ENCODE measurements at regions not wholly inside any gene's neighbourhood (a gene's known extent, or its start where the extent isn't known, plus 50 kb on each side); places are given as distances from the start of the nearest gene placed in this dataset.
"Not testable (repeated sequence)": the region's sequence is repeated elsewhere in the genome, so short reads cannot be mapped to it uniquely, and the experiment has no call there.

GRCh38 chr7:98736461-98736860, 119.4 kb downstream of the NPTX2 start:
- H3K9me3 Mint-ChIP-seq; H3K27me3 Mint-ChIP-seq; H3K4me3 Mint-ChIP-seq; H3K36me3 Mint-ChIP-seq (ENCODE audit: low read depth); intact Hi-C loops (cut with micrococcal nuclease); H3K4me1 Mint-ChIP-seq (ENCODE audit: low read depth); H3K27ac Mint-ChIP-seq: not testable (repeated sequence)

GRCh38 chr7:98737176-98737575, 120.1 kb downstream of the NPTX2 start:
- peaks cover 9% of the 10 kb centered on the region for H3K9me3 Mint-ChIP-seq
- no peak overlapping the region for H3K4me3 Mint-ChIP-seq
- peaks cover 4% of the 10 kb centered on the region for H3K27me3 Mint-ChIP-seq
- no peak overlapping the region for H3K27ac Mint-ChIP-seq
- no peaks in the 10 kb centered on the region for H3K36me3 Mint-ChIP-seq (ENCODE audit: low read depth)
- no peaks in the 10 kb centered on the region for H3K4me1 Mint-ChIP-seq (ENCODE audit: low read depth)
- intact Hi-C loops (cut with micrococcal nuclease), result no loop called here

GRCh38 chr7:98740643-98741042, 123.6 kb downstream of the NPTX2 start:
- Mint-ChIP-seq H3K27me3 (peaks cover 4% of the 10 kb centered on the region), H3K36me3 (ENCODE audit: low read depth) (no peaks in the 10 kb centered on the region)

GRCh38 chr7:98745722-98746318, 124.0 kb downstream of the TMEM130 start:
- no peak overlapping the region for H3K27ac Mint-ChIP-seq
- H3K36me3 Mint-ChIP-seq (ENCODE audit: low read depth), result no peaks in the 10 kb centered on the region
- H3K27me3 Mint-ChIP-seq, result peaks cover 13% of the 10 kb centered on the region
- no peaks in the 10 kb centered on the region for H3K9me3 Mint-ChIP-seq
- no peaks in the 10 kb centered on the region for H3K4me1 Mint-ChIP-seq (ENCODE audit: low read depth)
- no peak overlapping the region for H3K4me3 Mint-ChIP-seq
- intact Hi-C loops (cut with micrococcal nuclease), result loop anchor here (10.0 kb wide), 1 partner anchor 311 kb away; no protein-coding TSS in a partner anchor

More at GRCh38 chr7:98740643-98741042, 123.6 kb downstream of the NPTX2 start:
- no peak overlapping the region for H3K4me3 Mint-ChIP-seq
- H3K27ac Mint-ChIP-seq, result no peak overlapping the region
- intact Hi-C loops (cut with micrococcal nuclease), result loop anchor here (10.0 kb wide), 1 partner anchor 306 kb away; no protein-coding TSS in a partner anchor
- no peaks in the 10 kb centered on the region for H3K9me3 Mint-ChIP-seq
- no peaks in the 10 kb centered on the region for H3K4me1 Mint-ChIP-seq (ENCODE audit: low read depth)

GRCh38 chr7:98748090-98748489, 121.7 kb downstream of the TMEM130 start:
- no peaks in the 10 kb centered on the region for H3K9me3 Mint-ChIP-seq
- H3K4me3 Mint-ChIP-seq, result no peak overlapping the region

GRCh38 chr7:98753176-98753575, 116.6 kb downstream of the TMEM130 start:
- Mint-ChIP-seq H3K27me3 (peaks cover 7% of the 10 kb centered on the region), H3K36me3 (ENCODE audit: low read depth) (no peaks in the 10 kb centered on the region), H3K9me3 (no peaks in the 10 kb centered on the region), H3K4me1 (ENCODE audit: low read depth) (no peaks in the 10 kb centered on the region), H3K27ac (no peak overlapping the region), H3K4me3 (no peak overlapping the region)
- intact Hi-C loops (cut with micrococcal nuclease), result no loop called here

More at GRCh38 chr7:98748090-98748489, 121.7 kb downstream of the TMEM130 start:
- H3K36me3 Mint-ChIP-seq (ENCODE audit: low read depth), result no peaks in the 10 kb centered on the region
- no peaks in the 10 kb centered on the region for H3K4me1 Mint-ChIP-seq (ENCODE audit: low read depth)
- peaks cover 11% of the 10 kb centered on the region for H3K27me3 Mint-ChIP-seq
- H3K27ac Mint-ChIP-seq, result no peak overlapping the region
- intact Hi-C loops (cut with micrococcal nuclease), result loop anchor here (10.0 kb wide), 1 partner anchor 313 kb away; no protein-coding TSS in a partner anchor

GRCh38 chr7:98753989-98754479, 115.8 kb downstream of the TMEM130 start:
- Mint-ChIP-seq H3K27ac (no peak overlapping the region), H3K4me1 (ENCODE audit: low read depth) (no peaks in the 10 kb centered on the region), H3K27me3 (peaks cover 10% of the 10 kb centered on the region), H3K9me3 (peaks cover 8% of the 10 kb centered on the region), H3K4me3 (no peak overlapping the region), H3K36me3 (ENCODE audit: low read depth) (no peaks in the 10 kb centered on the region)
- intact Hi-C loops (cut with micrococcal nuclease), result no loop called here

GRCh38 chr7:98755138-98755898, 114.5 kb downstream of the TMEM130 start:
- no peak overlapping the region for H3K27ac Mint-ChIP-seq
- peaks cover 8% of the 10 kb centered on the region for H3K9me3 Mint-ChIP-seq

GRCh38 chr7:98758157-98758556, 111.7 kb downstream of the TMEM130 start:
- no peak overlapping the region for H3K4me3 Mint-ChIP-seq
- no peaks in the 10 kb centered on the region for H3K4me1 Mint-ChIP-seq (ENCODE audit: low read depth)
- intact Hi-C loops (cut with micrococcal nuclease), result loop anchor here (5.0 kb wide), 1 partner anchor 84 kb away; no protein-coding TSS in a partner anchor
- peaks cover 25% of the 10 kb centered on the region for H3K27me3 Mint-ChIP-seq
- H3K27ac Mint-ChIP-seq, result no peak overlapping the region
- H3K9me3 Mint-ChIP-seq, result peaks cover 8% of the 10 kb centered on the region
- H3K36me3 Mint-ChIP-seq (ENCODE audit: low read depth), result no peaks in the 10 kb centered on the region

More at GRCh38 chr7:98755138-98755898, 114.5 kb downstream of the TMEM130 start:
- no peaks in the 10 kb centered on the region for H3K36me3 Mint-ChIP-seq (ENCODE audit: low read depth)
- intact Hi-C loops (cut with micrococcal nuclease), result loop anchor here (5.0 kb wide), 1 partner anchor 87 kb away; no protein-coding TSS in a partner anchor
- no peak overlapping the region for H3K4me3 Mint-ChIP-seq
- H3K4me1 Mint-ChIP-seq (ENCODE audit: low read depth), result no peaks in the 10 kb centered on the region
- H3K27me3 Mint-ChIP-seq, result peaks cover 16% of the 10 kb centered on the region

- Mint-ChIP-seq H3K4me3 (no peak overlapping the region), H3K36me3 (ENCODE audit: low read depth) (no peaks in the 10 kb centered on the region), H3K27ac (no peak overlapping the region), H3K4me1 (ENCODE audit: low read depth) (no peaks in the 10 kb centered on the region), H3K27me3 (peaks cover 27% of the 10 kb centered on the region), H3K9me3 (peaks cover 8% of the 10 kb centered on the region)
- intact Hi-C loops (cut with micrococcal nuclease), result no loop called here
These were observed 109.6 kb downstream of the TMEM130 start for GRCh38 chr7:98760201-98760651.

GRCh38 chr7:98761225-98761624, 108.6 kb downstream of the TMEM130 start:
- Mint-ChIP-seq H3K9me3 (peaks cover 8% of the 10 kb centered on the region), H3K27me3 (peaks cover 32% of the 10 kb centered on the region), H3K36me3 (ENCODE audit: low read depth) (no peaks in the 10 kb centered on the region), H3K4me1 (ENCODE audit: low read depth) (no peaks in the 10 kb centered on the region), H3K4me3 (no peak overlapping the region), H3K27ac (no peak overlapping the region)
- intact Hi-C loops (cut with micrococcal nuclease), result no loop called here

- Mint-ChIP-seq H3K4me3 (no peak overlapping the region), H3K27me3 (peaks cover 32% of the 10 kb centered on the region), H3K27ac (no peak overlapping the region), H3K4me1 (ENCODE audit: low read depth) (no peaks in the 10 kb centered on the region), H3K9me3 (peaks cover 8% of the 10 kb centered on the region), H3K36me3 (ENCODE audit: low read depth) (no peaks in the 10 kb centered on the region)
- intact Hi-C loops (cut with micrococcal nuclease), result no loop called here
These were observed 107.2 kb downstream of the TMEM130 start for GRCh38 chr7:98762620-98763019.

- H3K27ac Mint-ChIP-seq, result no peak overlapping the region
- intact Hi-C loops (cut with micrococcal nuclease), result no loop called here
- H3K27me3 Mint-ChIP-seq, result peaks cover 30% of the 10 kb centered on the region
- no peaks in the 10 kb centered on the region for H3K4me1 Mint-ChIP-seq (ENCODE audit: low read depth)
- no peaks in the 10 kb centered on the region for H3K36me3 Mint-ChIP-seq (ENCODE audit: low read depth)
- H3K4me3 Mint-ChIP-seq, result no peak overlapping the region
- H3K9me3 Mint-ChIP-seq, result peaks cover 6% of the 10 kb centered on the region
These were observed 106.4 kb downstream of the TMEM130 start for GRCh38 chr7:98763441-98763840.

GRCh38 chr7:98764946-98765345, 104.9 kb downstream of the TMEM130 start:
- no peak overlapping the region for H3K4me3 Mint-ChIP-seq
- H3K4me1 Mint-ChIP-seq (ENCODE audit: low read depth), result no peaks in the 10 kb centered on the region
- intact Hi-C loops (cut with micrococcal nuclease), result no loop called here
- H3K36me3 Mint-ChIP-seq (ENCODE audit: low read depth), result no peaks in the 10 kb centered on the region
- no peaks in the 10 kb centered on the region for H3K9me3 Mint-ChIP-seq
- no peak overlapping the region for H3K27ac Mint-ChIP-seq
- H3K27me3 Mint-ChIP-seq, result peaks cover 26% of the 10 kb centered on the region

All from dendritic cell treated with granulocyte-macrophage colony-stimulating factor and Interleukin-4, amounts not matched to agents 40 ng/mL and 50 ng/mL, for 4 days (primary cell).